ENCODE measurements at regions not wholly inside any gene's neighbourhood (a gene's known extent, or its start where the extent isn't known, plus 50 kb on each side); places are given as distances from the start of the nearest gene placed in this dataset.

DNA sequence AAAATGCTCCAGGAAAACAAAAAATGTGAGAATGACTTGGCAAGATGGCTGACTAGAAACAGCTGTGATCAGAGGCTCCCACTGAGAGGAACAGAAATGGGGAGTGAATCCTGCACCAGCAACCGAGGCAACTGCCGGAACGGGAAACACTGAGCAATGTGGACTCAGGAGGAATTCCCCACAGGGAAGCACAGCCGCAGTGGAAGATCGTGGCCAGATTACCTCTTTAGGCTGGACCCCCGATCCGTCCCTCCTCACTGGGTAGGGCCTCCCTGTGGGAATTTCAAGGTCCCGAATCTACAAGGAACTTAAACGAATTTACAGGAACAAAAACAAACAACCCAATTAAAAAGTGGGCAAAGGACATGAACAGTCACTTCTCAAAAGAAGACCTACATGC lies 385.2 kb upstream of the MCTP2 start:
- H3K4me3 ChIP-seq: no peak overlapping the region
- WGBS, 5 donors: 87 to 94% (median 90%) methylated on average over 9 of the region's 9 CpGs
- TF ChIP-seq POLR2AphosphoS5 (IDR thresholded peaks at IDR 0.05): no peak
- TF ChIP-seq, protein P1, sequence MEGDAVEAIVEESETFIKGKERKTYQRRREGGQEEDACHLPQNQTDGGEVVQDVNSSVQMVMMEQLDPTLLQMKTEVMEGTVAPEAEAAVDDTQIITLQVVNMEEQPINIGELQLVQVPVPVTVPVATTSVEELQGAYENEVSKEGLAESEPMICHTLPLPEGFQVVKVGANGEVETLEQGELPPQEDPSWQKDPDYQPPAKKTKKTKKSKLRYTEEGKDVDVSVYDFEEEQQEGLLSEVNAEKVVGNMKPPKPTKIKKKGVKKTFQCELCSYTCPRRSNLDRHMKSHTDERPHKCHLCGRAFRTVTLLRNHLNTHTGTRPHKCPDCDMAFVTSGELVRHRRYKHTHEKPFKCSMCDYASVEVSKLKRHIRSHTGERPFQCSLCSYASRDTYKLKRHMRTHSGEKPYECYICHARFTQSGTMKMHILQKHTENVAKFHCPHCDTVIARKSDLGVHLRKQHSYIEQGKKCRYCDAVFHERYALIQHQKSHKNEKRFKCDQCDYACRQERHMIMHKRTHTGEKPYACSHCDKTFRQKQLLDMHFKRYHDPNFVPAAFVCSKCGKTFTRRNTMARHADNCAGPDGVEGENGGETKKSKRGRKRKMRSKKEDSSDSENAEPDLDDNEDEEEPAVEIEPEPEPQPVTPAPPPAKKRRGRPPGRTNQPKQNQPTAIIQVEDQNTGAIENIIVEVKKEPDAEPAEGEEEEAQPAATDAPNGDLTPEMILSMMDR (IDR thresholded peaks at IDR 0.05 in 8 of 11, conservative IDR thresholded peaks at IDR 0.05 in 3 of 11): no peak
- TF ChIP-seq POLR2A (IDR thresholded peaks at IDR 0.05): no peak
- no peaks in the 10 kb centered on the region for H3K4me1 ChIP-seq
- H3K27me3 ChIP-seq (replicated peaks in 1 of 7): no peaks in the 10 kb centered on the region
- H3K9me3 ChIP-seq: peaks cover 0 to 15% (median 2%) of the 10 kb centered on the region in 8 donors
- intact Hi-C loops (cut with DNase I; ENCODE audit: low total_unique reads): no loop called here
- no peaks in the 10 kb centered on the region for H3K36me3 ChIP-seq
- DNase-seq: no peak
- H3K27ac ChIP-seq: no peak overlapping the region

- H3K4me1 ChIP-seq: no peaks in the 10 kb centered on the region
- DNase-seq: no peak
- H3K27me3 ChIP-seq (replicated peaks in 1 of 7): peaks cover 0 to 4% (median 0%) of the 10 kb centered on the region in 7 donors
- H3K9me3 ChIP-seq: peaks cover 0 to 22% (median 11%) of the 10 kb centered on the region in 8 donors
- no peak overlapping the region for H3K27ac ChIP-seq
- WGBS, 5 donors: 82 to 95% (median 86%) methylated on average over 3 of the region's 3 CpGs
- H3K4me3 ChIP-seq: no peak overlapping the region
- H3K36me3 ChIP-seq: no peaks in the 10 kb centered on the region
- TF ChIP-seq POLR2A (IDR thresholded peaks at IDR 0.05) (no peak), POLR2AphosphoS5 (IDR thresholded peaks at IDR 0.05) (no peak)
- TF ChIP-seq, protein P1 (IDR thresholded peaks at IDR 0.05 in 8 of 11, conservative IDR thresholded peaks at IDR 0.05 in 3 of 11): no peak
- intact Hi-C loops (cut with DNase I; ENCODE audit: low total_unique reads): no loop called here
Measured at GRCh38 chr15:93837450-93837849, 393.9 kb upstream of the MCTP2 start.

- no peaks in the 10 kb centered on the region for H3K4me1 ChIP-seq
- intact Hi-C loops (cut with DNase I; ENCODE audit: low total_unique reads): no loop called here
- H3K4me3 ChIP-seq: no peak overlapping the region
- H3K9me3 ChIP-seq: peaks cover 0 to 6% (median 1%) of the 10 kb centered on the region in 8 donors
- TF ChIP-seq, protein P1 (IDR thresholded peaks at IDR 0.05 in 8 of 11, conservative IDR thresholded peaks at IDR 0.05 in 3 of 11): no peak
- TF ChIP-seq POLR2A (IDR thresholded peaks at IDR 0.05): no peak
- no peak for TF ChIP-seq POLR2AphosphoS5 (IDR thresholded peaks at IDR 0.05)
- H3K36me3 ChIP-seq: no peaks in the 10 kb centered on the region
- H3K27ac ChIP-seq: no peak overlapping the region
- 84 to 91% (median 87%) methylated on average over 2 of the region's 2 CpGs for WGBS, 5 donors
- peaks cover 0 to 4% (median 0%) of the 10 kb centered on the region in 7 donors for H3K27me3 ChIP-seq (replicated peaks in 1 of 7)
- no peak for DNase-seq
Measured at GRCh38 chr15:93835344-93835743, 396.0 kb upstream of the MCTP2 start.

GRCh38 chr15:93831641-93832040 lies 399.7 kb upstream of the MCTP2 start:
- WGBS, 5 donors: 71 to 85% (median 79%) methylated on average over 1 of the region's 1 CpG
- H3K27ac ChIP-seq: no peak overlapping the region
- H3K27me3 ChIP-seq (replicated peaks in 1 of 7): peaks cover 0 to 3% (median 0%) of the 10 kb centered on the region in 7 donors
- no peak overlapping the region for H3K4me3 ChIP-seq
- no peaks in the 10 kb centered on the region for H3K4me1 ChIP-seq
- intact Hi-C loops (cut with DNase I; ENCODE audit: low total_unique reads): no loop called here
- DNase-seq: no peak
- H3K36me3 ChIP-seq: no peaks in the 10 kb centered on the region
- no peaks in the 10 kb centered on the region for H3K9me3 ChIP-seq
- TF ChIP-seq, protein P1 (IDR thresholded peaks at IDR 0.05 in 8 of 11, conservative IDR thresholded peaks at IDR 0.05 in 3 of 11): no peak
- TF ChIP-seq POLR2A (IDR thresholded peaks at IDR 0.05) (no peak), POLR2AphosphoS5 (IDR thresholded peaks at IDR 0.05) (no peak)

Data from spleen (tissue), 11 donors.